ENCODE measurements at regions not wholly inside any gene's neighbourhood (a gene's known extent, or its start where the extent isn't known, plus 50 kb on each side); places are given as distances from the start of the nearest gene placed in this dataset.

GRCh38 chr4:138949866-138950265 lies 65.7 kb upstream of the NOCT start:
- Histone ChIP-seq H3K27me3 (no peaks in the 10 kb centered on the region), H3K4me3 (no peak overlapping the region), H3K36me3 (no peaks in the 10 kb centered on the region), H3K27ac (no peak overlapping the region), H3K9me3 (no peaks in the 10 kb centered on the region), H3K4me1 (no peaks in the 10 kb centered on the region)
- DNase-seq: no peak
- 62 to 92% methylated on average over 2 to 4 of the region's 4 CpGs for WGBS, 2 donors (ENCODE audit: low coverage in 1 of 2)
- intact Hi-C loops (cut with DNase I; ENCODE audit: low total_unique reads): no loop called here
- in situ Hi-C loops (cut with MboI; ENCODE audit: low pct_ligation_motif_present in 1 of 4, low pct_unique_long_range_greater_than_20kb in 1 of 4, low sequenced_read_pairs in 3 of 4): no loop called here
- TF ChIP-seq POLR2A (IDR thresholded peaks at IDR 0.05): no peak
- no peak for TF ChIP-seq POLR2AphosphoS5 (IDR thresholded peaks at IDR 0.05)
- TF ChIP-seq EP300 (IDR thresholded peaks at IDR 0.05; ENCODE audit: low read depth): no peak
- no peak for TF ChIP-seq CTCF (IDR thresholded peaks at IDR 0.05)

GRCh38 chr4:138948918-138949317 lies 66.7 kb upstream of the NOCT start:
- H3K27me3 ChIP-seq: no peaks in the 10 kb centered on the region
- WGBS, 2 donors (ENCODE audit: low coverage in 1 of 2): 76% methylated on average over 2 of the region's 2 CpGs; no CpG with 5 or more reads in 1 of the 2 donors
- no peak overlapping the region for H3K27ac ChIP-seq
- in situ Hi-C loops (cut with MboI; ENCODE audit: low pct_ligation_motif_present in 1 of 4, low pct_unique_long_range_greater_than_20kb in 1 of 4, low sequenced_read_pairs in 3 of 4): no loop called here
- no peaks in the 10 kb centered on the region for H3K9me3 ChIP-seq
- no peak for TF ChIP-seq POLR2AphosphoS5 (IDR thresholded peaks at IDR 0.05)
- no peak for TF ChIP-seq POLR2A (IDR thresholded peaks at IDR 0.05)
- no peak for TF ChIP-seq CTCF (IDR thresholded peaks at IDR 0.05)
- no peak for TF ChIP-seq EP300 (IDR thresholded peaks at IDR 0.05; ENCODE audit: low read depth)
- no peaks in the 10 kb centered on the region for H3K4me1 ChIP-seq
- no peak for DNase-seq
- no peaks in the 10 kb centered on the region for H3K36me3 ChIP-seq
- no peak overlapping the region for H3K4me3 ChIP-seq
- intact Hi-C loops (cut with DNase I; ENCODE audit: low total_unique reads): no loop called here

- 88% methylated on average over 1 of the region's 1 CpG; no CpG with 5 or more reads in 1 of the 2 donors for WGBS, 2 donors (ENCODE audit: low coverage in 1 of 2)
- intact Hi-C loops (cut with DNase I; ENCODE audit: low total_unique reads): no loop called here
- Histone ChIP-seq H3K27ac (no peak overlapping the region), H3K4me3 (no peak overlapping the region), H3K4me1 (no peaks in the 10 kb centered on the region), H3K9me3 (no peaks in the 10 kb centered on the region), H3K27me3 (no peaks in the 10 kb centered on the region), H3K36me3 (no peaks in the 10 kb centered on the region)
- in situ Hi-C loops (cut with MboI; ENCODE audit: low pct_ligation_motif_present in 1 of 4, low pct_unique_long_range_greater_than_20kb in 1 of 4, low sequenced_read_pairs in 3 of 4): no loop called here
- no peak for TF ChIP-seq EP300 (IDR thresholded peaks at IDR 0.05; ENCODE audit: low read depth)
- no peak for TF ChIP-seq CTCF (IDR thresholded peaks at IDR 0.05)
- no peak for TF ChIP-seq POLR2AphosphoS5 (IDR thresholded peaks at IDR 0.05)
- no peak for TF ChIP-seq POLR2A (IDR thresholded peaks at IDR 0.05)
- no peak for DNase-seq
Measured at GRCh38 chr4:138946306-138946705, 69.3 kb upstream of the NOCT start.

- 57 to 59% methylated on average over 1 of the region's 1 CpG for WGBS, 2 donors (ENCODE audit: low coverage in 1 of 2)
- TF ChIP-seq POLR2AphosphoS5 (IDR thresholded peaks at IDR 0.05) (no peak), EP300 (IDR thresholded peaks at IDR 0.05; ENCODE audit: low read depth) (no peak), CTCF (IDR thresholded peaks at IDR 0.05) (no peak)
- no peak overlapping the region for H3K4me3 ChIP-seq
- H3K27ac ChIP-seq: no peak overlapping the region
- H3K4me1 ChIP-seq: no peaks in the 10 kb centered on the region
- no peaks in the 10 kb centered on the region for H3K9me3 ChIP-seq
- no peaks in the 10 kb centered on the region for H3K36me3 ChIP-seq
- no peak for DNase-seq
- H3K27me3 ChIP-seq: no peaks in the 10 kb centered on the region
- in situ Hi-C loops (cut with MboI; ENCODE audit: low pct_ligation_motif_present in 1 of 4, low pct_unique_long_range_greater_than_20kb in 1 of 4, low sequenced_read_pairs in 3 of 4): no loop called here
- intact Hi-C loops (cut with DNase I; ENCODE audit: low total_unique reads): no loop called here
Measured at GRCh38 chr4:138945840-138946239, 69.7 kb upstream of the NOCT start.
